HCT116 (cell line): ENCODE measurements at regions not wholly inside any gene's neighbourhood (a gene's known extent, or its start where the extent isn't known, plus 50 kb on each side); places are given as distances from the start of the nearest gene placed in this dataset.

Source experiments
- ATAC-seq: fragments of 200-7000 bp; cut with Tn5 transposase; 2 replicates; pipeline ENCODE4 v1.9.1; 2020; ENCODE audit warnings: mild to moderate bottlenecking, moderate library complexity
- BruUV-seq: library from RNA; stranded (reverse); fragments of 400-500 nt; replicated peaks from 2 replicates; lab custom pipeline; 2021; lab: Mats Ljungman, UMichigan
- CTCF ChIA-PET: fragments of 300-600 bp; sonication (Branson Sonifier 250); formaldehyde crosslinking; loops from one replicate; lab custom pipeline; 2021; ENCODE audit warnings: antibody characterized with exemption; lab: Charles Lee
- POLR2A ChIA-PET: fragments of 300-600, 350-600 bp; sonication (Branson Sonifier 250); formaldehyde crosslinking; loops from one replicate; lab custom pipeline; 2021; ENCODE audit warnings: antibody characterized with exemption; lab: Charles Lee
- RAD21 ChIA-PET, 2 experiments: fragments of 300-600 bp; sonication (Branson Sonifier 250); formaldehyde crosslinking; loops; one replicate each; lab custom pipeline; 2023; ENCODE audit warnings: low total read pairs in 2 of 2; ENCODE audit not compliant: uncharacterized antibody in 2 of 2, unreplicated experiment in 2 of 2, low non-redundant PET in 1 of 2; lab: Charles Lee
- DNase-seq: peaks from one replicate; pipeline ENCODE4 v3.0.0-alpha.2; 2010; ENCODE audit warnings: low read depth, low spot score
- H2AFZ ChIP-seq: fragments of 200-600 bp; shearing (Covaris generic), sonication (generic); 2 replicates; pipeline ENCODE4 v1.6.1; 2017; ENCODE audit warnings: low read depth, mixed run types, mixed read lengths, antibody characterized with exemption, low read length; ENCODE audit not compliant: poor library complexity, severe bottlenecking
- H3K27ac ChIP-seq: 2 replicates; pipeline ENCODE4 v1.5.1; 2012; ENCODE audit warnings: low read depth, low read length
- H3K27me3 ChIP-seq: fragments of 200-600 bp; sonication (generic); 2 replicates; pipeline ENCODE4 v1.6.1; 2016; ENCODE audit warnings: mixed run types, low read length, mixed read lengths; ENCODE audit not compliant: insufficient read depth
- H3K36me3 ChIP-seq, 2 experiments: fragments of 200-500 bp in 1 of 2; fragments of 200-600 bp in 1 of 2; sonication (Bioruptor generic) in 1 of 2; sonication (generic) in 1 of 2; 2 replicates each; pipeline versions ENCODE4 v1.5.1 to v1.6.1; 2014 to 2016; ENCODE audit warnings: low read length in 2 of 2, inconsistent platforms in 1 of 2, mixed read lengths in 1 of 2, mixed run types in 1 of 2; ENCODE audit not compliant: insufficient read depth in 2 of 2, control insufficient read depth in 1 of 2
- H3K4me1 ChIP-seq, 2 experiments: fragments of 200-600 bp in 1 of 2; sonication (generic) in 1 of 2; 2 replicates each; pipeline versions ENCODE4 v1.5.1 to v1.6.1; 2012 to 2017; ENCODE audit warnings: low read length in 2 of 2, inconsistent platforms in 1 of 2, mild to moderate bottlenecking in 1 of 2, mixed read lengths in 1 of 2, mixed run types in 1 of 2, moderate library complexity in 1 of 2; ENCODE audit not compliant: insufficient read depth in 2 of 2, control insufficient read depth in 1 of 2
- H3K4me2 ChIP-seq: fragments of 200-600 bp; sonication (generic); 2 replicates; pipeline ENCODE4 v1.6.1; 2017; ENCODE audit warnings: mixed run types, low read length, mixed read lengths
- H3K4me3 ChIP-seq, 2 experiments: fragments of 200-600 bp in 1 of 2; sonication (generic) in 1 of 2; replicated peaks in 1 of 2; 2 replicates each; pipeline ENCODE4 v1.5.1; 2011 to 2016; ENCODE audit warnings: low read length in 2 of 2, control low read depth in 1 of 2, low read depth in 1 of 2, mild to moderate bottlenecking in 1 of 2, mixed read lengths in 1 of 2, mixed run types in 1 of 2
- H3K79me2 ChIP-seq: fragments of 200-600 bp; sonication (generic); 2 replicates; pipeline ENCODE4 v1.6.1; 2017; ENCODE audit warnings: mild to moderate bottlenecking, mixed run types, low read length, moderate library complexity, mixed read lengths; ENCODE audit not compliant: insufficient read depth
- H3K9ac ChIP-seq: fragments of 200-600 bp; sonication (generic); 2 replicates; pipeline ENCODE4 v1.6.1; 2016; ENCODE audit warnings: low read length, mixed read lengths
- H3K9me2 ChIP-seq: fragments of 200-600 bp; sonication (generic), shearing (Covaris generic); 2 replicates; pipeline ENCODE4 v1.6.1; 2017; ENCODE audit warnings: mixed run types, mild to moderate bottlenecking, moderate library complexity; ENCODE audit not compliant: insufficient read depth
- H3K9me3 ChIP-seq, 2 experiments: fragments of 200-500 bp in 1 of 2; fragments of 200-600 bp in 1 of 2; sonication (Bioruptor generic) in 1 of 2; sonication (generic) in 1 of 2; 2 replicates each; pipeline ENCODE4 v1.6.1; 2014 to 2017; ENCODE audit warnings: low read length in 2 of 2, mixed read lengths in 2 of 2, inconsistent platforms in 1 of 2, low read depth in 1 of 2, mild to moderate bottlenecking in 1 of 2, mixed run types in 1 of 2, moderate library complexity in 1 of 2; ENCODE audit not compliant: control insufficient read depth in 1 of 2, insufficient read depth in 1 of 2
- H4K20me1 ChIP-seq: fragments of 200-600 bp; sonication (generic), shearing (Covaris generic); 2 replicates; pipeline ENCODE4 v1.6.1; 2017; ENCODE audit warnings: mixed run types, mild to moderate bottlenecking, moderate library complexity; ENCODE audit not compliant: insufficient read depth
- TCF7L2 ChIP-seq: IDR thresholded peaks from 2 replicates; pipeline ENCODE4 v1.7.0; 2011; ENCODE audit warnings: borderline replicate concordance, inconsistent platforms; ENCODE audit not compliant: insufficient read depth, insufficient read length; ENCODE audit errors: extremely low read depth
- intact Hi-C: fragments of 100-400 bp; cut with micrococcal nuclease; formaldehyde crosslinking; loops from 2 replicates; pipeline ENCODE4 v1.10.0; 2022

GRCh38 chr3:90261481-90262433 is 1154.3 kb downstream of the EPHA3 start:
- TF ChIP-seq TCF7L2, result no peak
- no peaks in the 10 kb centered on the region for H4K20me1 ChIP-seq
- no TSS peak for BruUV-seq

More at GRCh38 chr3:90261481-90262433, 1154.3 kb downstream of the EPHA3 start:
- no peak for DNase-seq
- CTCF ChIA-PET, result no interaction called here
- H3K4me1 ChIP-seq, result no peaks in the 10 kb centered on the region
- H3K4me3 ChIP-seq, result no peak overlapping the region
- H3K9me3 ChIP-seq, result no peaks in the 10 kb centered on the region
- no peak for ATAC-seq
- no peak overlapping the region for H2AFZ ChIP-seq
- POLR2A ChIA-PET, result no interaction called here
- no peaks in the 10 kb centered on the region for H3K9me2 ChIP-seq
- no peaks in the 10 kb centered on the region for H3K36me3 ChIP-seq
- RAD21 ChIA-PET, result no interaction called here
- no peak overlapping the region for H3K4me2 ChIP-seq
- H3K9ac ChIP-seq, result no peak overlapping the region
- intact Hi-C loops, result no loop called here
- no peak overlapping the region for H3K27ac ChIP-seq
- no peaks in the 10 kb centered on the region for H3K79me2 ChIP-seq
- H3K27me3 ChIP-seq, result no peaks in the 10 kb centered on the region
